Stimulated activated naive CD8-positive, alpha-beta T cell treated with anti-CD3 and anti-CD28 coated beads, Interleukin-15, Interleukin-2, amounts not matched to agents 100 U/mL and 50 U/mL, for 24 hours (primary cell): ENCODE measurements at regions not wholly inside any gene's neighbourhood (a gene's known extent, or its start where the extent isn't known, plus 50 kb on each side); places are given as distances from the start of the nearest gene placed in this dataset.
"Not testable (repeated sequence)": the region's sequence is repeated elsewhere in the genome, so short reads cannot be mapped to it uniquely, and the experiment has no call there.

Source experiments
- ATAC-seq: fragments of 150-1000 bp; cut with Tn5 transposase; one replicate; pipeline ENCODE4 v1.10.0; 2021
- DNase-seq: peaks from one replicate; pipeline ENCODE4 v3.0.0; 2021

DNA sequence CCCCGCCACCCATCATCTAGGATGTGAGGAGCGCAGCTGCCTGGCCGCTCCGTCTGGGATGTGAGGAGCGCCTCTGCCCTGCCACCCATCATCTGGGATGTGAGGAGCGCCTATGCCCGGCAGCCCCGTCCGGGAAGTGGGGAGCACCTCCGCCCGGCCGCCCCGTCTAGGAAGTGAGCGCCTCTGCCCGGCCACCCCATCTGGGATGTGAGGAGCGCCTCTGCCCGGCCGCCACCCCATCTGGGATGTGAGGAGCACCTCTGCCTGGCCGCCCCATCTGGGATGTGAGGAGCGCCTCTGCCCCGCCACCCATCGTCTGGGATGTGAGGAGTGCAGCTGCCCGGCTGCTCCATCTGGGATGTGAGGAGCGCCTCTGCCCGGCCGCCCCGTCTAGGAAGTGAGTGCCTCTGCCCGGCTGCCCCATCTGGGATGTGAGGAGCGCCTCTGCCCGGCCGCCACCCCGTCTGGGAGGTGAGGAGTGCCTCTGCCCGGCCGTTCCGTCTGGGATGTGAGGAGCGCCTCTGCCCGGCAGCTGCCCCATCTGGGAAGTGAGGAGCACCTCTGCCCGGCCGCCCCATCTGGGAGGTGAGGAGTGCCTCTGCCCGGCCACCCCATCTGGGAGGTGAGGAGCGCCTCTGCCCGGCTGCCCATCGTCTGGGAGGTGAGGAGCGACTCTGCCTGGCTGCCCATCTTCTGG, 1086.5 kb downstream of the TYW1 start:
- not testable (repeated sequence) for DNase-seq, ATAC-seq

DNA sequence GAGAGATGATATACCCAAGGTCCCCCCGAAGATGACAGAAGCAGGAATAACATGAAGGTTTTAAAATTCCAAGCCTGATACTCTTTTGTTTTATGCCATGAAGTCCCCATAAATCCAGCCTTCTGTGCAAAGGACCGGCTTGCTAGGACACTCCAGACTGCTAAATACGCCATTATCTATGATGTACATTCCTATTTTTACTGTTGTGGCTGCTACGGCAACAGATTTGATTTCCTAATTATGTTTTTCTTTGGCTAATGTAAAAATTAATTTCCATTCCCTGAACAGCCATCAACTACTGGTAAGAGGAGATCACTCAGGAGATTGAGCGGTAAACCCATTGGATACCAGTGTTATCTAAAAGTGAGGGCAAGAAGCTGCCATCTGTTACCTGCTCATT, 1090.8 kb downstream of the TYW1 start:
- ATAC-seq (no peak), DNase-seq (no peak)

DNA sequence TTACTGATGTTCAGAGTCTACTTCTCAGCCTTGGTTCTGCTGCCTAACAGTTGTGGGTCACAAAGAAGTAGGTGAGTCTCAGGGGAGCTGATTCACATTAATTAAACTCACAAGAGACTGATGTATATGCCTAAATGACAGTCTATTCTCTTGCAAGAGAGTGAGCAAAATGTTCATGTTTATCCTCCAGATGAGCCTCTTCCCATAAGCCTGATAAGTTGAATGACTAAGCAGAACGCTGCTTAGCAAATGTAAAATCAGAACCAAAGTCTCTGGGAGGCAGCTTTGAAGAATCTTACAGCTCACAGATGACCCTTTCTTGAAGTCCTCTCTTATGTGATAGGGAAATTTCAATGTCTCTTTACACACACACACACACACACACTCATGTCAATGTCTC, 1092.2 kb downstream of the TYW1 start:
- no peak for ATAC-seq

DNA sequence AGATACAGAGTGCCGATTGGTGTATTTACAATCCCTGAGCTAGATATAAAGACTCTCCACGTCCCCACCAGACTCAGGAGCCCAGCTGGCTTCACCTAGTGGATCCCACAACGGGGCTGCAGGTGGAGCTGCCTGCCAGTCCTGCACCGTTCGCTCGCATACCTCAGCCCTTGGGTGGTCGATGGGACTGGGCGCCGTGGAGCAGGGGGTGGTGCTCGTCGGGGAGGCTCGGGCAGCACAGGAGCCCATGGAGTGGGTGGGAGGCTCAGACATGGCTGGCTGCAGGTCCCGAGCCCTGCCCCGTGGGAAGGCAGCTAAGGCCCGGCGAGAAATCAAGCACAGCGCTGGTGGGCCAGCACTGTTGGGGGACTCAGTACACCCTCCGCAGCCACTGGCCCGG, 1093.6 kb downstream of the TYW1 start:
- not testable (repeated sequence) for ATAC-seq, DNase-seq

More for the DNA sequence above, 1092.2 kb downstream of the TYW1 start:
- no peak for DNase-seq

DNA sequence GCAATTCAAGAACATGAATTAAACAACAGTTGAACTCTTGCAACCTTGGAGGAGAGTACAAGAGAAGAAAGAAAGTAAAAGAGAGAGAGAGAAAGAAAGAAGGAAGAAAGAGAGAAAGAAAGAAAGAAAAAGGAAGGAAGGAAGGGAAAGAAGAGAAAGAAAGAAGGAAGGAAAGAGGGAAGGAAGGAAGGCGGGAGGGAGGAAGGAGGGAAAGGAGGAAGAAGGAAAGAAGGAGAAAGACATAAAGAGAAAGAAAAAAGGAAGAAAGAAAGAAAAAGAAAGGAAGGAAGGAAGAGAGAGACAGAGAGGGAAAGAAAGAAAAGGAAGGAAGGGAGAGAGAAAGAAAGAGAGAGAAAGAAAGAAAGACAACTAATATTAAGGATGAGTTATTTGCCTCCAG, 1106.7 kb downstream of the TYW1 start:
- no peak for DNase-seq

DNA sequence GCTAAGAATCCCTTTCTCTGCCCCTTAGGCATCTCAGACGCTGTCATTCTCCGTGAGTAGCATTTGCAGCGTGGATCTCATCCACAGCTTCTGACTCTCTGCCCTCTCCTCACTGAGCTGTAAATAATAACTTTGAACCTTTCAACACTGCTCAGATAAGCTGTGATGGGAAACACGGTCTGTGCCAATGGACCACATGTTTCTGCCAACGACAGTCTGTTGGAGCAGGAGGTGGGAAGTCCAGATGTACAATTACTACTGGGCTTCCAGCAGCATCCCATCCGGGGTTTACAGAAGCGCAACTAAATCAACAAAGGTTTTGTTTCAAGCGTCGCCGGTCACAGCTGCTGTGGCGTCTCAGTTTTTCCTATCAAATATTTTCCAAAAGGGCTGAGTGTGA, 1110.6 kb downstream of the TYW1 start:
- ATAC-seq (no peak), DNase-seq (no peak)

More for the DNA sequence above, 1106.7 kb downstream of the TYW1 start:
- no peak for ATAC-seq

DNA sequence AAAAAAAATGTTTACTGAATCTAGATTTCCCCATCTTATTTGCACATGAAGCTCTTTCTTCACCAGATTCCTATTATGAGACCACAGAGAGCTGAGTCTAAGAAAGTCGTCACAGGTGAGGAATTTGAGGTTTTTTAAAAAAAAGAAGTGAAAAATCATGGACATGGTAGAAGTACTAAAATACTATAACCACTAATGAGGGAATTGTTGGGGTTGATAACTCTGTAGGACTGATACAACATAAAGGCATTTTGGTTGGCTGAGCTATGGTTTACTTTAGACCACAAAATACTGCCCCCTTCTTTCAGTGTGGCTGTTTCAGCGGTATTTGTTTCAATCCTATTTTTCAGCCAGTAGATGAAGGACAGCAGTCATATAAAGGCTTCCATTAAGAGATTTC, 1111.3 kb downstream of the TYW1 start:
- DNase-seq (no peak), ATAC-seq (no peak)

DNA sequence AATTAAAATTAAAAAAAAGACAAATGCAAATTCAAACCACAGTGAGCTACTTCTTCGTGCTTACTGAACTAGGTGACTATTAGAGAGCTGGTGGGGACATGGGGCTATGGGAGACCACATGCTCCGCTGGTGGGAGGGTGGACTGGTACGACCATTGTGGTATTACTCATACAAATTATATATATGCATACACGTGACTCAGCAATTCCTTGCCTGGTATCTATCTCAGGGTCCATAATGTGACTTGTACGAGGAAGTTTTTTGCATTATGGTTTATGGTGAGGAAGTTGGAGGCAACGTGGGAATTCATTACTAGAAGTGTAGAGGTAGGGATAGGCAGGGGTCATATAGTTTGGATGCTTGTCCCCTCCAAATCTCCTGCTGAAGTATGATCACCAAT, 1112.7 kb downstream of the TYW1 start:
- ATAC-seq (no peak), DNase-seq (no peak)

DNA sequence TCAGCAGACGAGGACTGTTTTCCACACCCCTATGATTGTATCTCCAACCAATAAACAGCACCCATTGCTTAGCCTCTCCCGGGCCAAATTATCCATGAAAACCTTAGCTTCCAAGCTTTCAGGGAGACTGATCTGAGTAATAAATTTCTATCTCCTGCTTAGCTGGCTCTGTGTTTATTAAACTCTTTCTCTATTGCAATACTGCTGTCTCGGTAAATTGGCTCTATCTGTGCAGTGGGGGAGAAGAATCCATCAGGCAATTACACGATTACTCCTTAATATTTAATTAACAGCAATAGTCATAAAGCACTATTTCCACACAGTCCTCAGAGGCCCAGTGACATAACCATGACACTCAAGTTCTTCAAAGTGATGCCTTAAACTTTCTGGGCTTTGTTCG, 1122.8 kb downstream of the TYW1 start:
- DNase-seq, result no peak
- no peak for ATAC-seq

DNA sequence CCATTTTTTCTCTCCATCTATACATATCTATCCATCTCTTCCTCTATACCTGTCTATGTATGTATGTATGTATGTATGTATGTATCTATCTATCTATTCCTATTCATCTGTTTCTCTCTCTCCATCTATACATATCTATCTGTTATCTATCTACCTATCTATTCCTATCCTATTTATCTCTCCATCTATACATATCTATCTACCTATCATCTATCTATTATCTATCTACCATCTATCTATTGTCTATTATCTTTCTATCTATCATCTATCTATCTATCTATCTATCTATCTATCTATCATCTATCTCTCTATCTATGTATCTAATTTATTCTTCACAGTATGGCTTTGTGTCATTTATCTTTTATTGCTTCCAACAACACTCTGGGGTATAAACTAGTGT, 1124.4 kb downstream of the TYW1 start:
- ATAC-seq (no peak), DNase-seq (no peak)

DNA sequence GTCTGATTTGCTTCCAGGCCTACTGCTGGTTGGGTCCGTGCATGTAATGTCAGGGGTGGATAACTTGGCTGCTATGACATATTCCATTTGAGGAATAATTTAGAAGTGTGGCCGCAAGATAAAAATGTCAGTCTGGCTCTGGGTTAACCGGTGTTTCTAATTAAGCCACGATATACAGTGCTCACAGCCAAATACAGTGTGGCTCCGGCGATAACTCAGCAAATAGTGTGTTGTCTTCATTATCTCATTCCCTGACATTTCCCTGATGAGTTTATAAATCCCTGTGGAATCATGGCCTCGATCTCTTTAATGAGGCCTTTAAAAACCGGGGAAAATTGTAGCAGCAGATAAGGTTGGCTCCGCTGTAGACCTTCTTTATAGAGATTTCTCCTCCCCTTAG, 1125.0 kb downstream of the TYW1 start:
- no peak for ATAC-seq
- DNase-seq, result no peak

DNA sequence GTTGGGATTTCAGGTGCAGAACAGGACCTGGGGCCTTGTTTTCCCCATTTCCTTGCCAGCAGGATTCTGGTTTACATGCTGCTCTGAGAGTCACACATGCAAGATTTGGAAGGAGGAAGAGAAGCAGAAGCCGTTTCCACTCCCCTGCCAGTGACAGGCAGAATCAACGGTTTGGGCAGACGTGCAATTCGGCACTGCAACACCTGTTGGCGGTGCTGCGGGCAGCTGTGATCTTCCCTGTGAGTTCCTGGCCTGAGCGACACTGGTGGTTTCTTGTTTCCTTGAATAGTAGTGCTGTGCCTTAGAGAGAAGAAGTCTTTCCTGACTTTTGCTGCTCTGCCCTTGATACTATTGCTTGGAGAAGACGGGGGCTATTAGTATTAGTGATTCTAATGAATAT, 1126.2 kb downstream of the TYW1 start:
- no peak for ATAC-seq

DNA sequence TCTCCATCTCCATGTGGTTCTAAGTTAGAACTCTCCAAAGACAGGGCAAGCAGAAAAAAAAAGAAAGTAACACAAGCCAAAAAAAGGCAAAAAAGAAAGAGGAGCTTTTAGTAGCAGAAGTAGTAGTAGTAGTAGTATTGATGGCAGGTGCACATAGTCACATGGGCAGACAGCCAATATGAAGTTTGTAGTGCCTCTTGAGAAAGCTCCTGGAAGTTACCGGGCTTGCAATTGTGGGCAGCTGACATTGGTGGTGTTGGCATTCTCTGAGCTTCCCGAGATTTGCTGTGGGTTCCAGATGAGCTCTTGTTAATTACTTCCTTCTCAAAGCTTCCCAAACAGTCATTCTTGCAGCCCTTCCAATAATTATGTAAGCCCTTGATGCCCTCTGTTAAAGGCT, 1128.5 kb downstream of the TYW1 start:
- DNase-seq, result no peak
- no peak for ATAC-seq

More for the DNA sequence above, 1126.2 kb downstream of the TYW1 start:
- no peak for DNase-seq

DNA sequence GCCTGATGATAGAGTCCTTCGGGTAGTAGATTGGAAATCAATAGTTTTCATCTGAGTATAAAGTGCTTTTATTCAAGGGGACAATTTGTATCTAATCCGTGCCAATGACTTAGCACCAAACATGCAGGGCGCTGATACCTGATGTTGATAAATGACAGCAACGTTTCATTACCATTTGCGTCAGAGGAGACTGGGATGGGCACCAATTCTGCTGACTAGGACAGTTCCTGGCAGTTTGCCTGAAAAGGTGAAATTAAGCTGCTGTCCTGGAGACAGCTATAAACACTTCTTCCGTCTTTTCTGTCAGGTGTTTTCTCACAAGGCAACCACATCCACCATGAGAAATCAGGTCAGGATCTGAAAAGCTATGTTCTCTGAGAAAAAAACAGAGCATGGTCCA, 1136.4 kb downstream of the TYW1 start:
- no peak for ATAC-seq

DNA sequence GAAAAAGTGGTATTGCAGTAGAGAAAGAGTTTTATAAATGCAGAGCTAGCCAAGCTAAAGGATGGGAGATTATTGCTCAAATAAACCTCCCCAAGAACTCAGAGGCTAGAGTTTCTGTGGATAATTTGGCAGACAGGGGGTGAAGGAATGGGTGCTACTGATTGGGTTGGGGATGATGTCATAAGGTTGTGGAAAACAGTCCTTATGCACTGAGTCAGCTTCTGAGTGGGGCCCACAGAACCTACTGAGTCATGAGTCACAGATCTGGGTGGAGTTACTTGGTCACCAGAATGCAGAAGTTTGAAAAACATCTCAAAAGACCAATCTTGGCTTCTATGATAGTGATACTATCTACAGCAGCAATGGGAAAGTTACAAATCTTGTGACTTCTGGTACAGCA, 1146.7 kb downstream of the TYW1 start:
- DNase-seq (no peak), ATAC-seq (no peak)

More for the DNA sequence above, 1136.4 kb downstream of the TYW1 start:
- no peak for DNase-seq

DNA sequence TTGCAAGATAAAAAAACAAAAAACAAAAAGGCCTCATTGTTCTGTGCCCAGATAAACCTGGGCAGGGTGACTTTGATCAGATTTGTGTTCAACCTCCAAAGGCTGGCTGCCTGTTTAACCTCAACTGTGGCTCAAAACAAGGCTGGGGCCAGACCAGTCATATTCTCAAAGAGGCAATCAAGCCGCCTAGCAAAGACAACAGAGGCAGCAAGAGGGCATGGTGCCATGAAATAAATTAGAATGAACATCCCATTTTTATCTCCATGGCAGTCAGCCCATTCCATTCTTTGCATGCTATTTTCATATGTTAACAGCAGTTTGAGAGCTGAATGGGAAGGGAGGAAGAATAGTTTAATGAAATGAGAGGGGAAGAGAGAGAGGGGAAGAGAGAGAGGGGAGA, 1150.3 kb downstream of the TYW1 start:
- ATAC-seq (no peak), DNase-seq (no peak)

DNA sequence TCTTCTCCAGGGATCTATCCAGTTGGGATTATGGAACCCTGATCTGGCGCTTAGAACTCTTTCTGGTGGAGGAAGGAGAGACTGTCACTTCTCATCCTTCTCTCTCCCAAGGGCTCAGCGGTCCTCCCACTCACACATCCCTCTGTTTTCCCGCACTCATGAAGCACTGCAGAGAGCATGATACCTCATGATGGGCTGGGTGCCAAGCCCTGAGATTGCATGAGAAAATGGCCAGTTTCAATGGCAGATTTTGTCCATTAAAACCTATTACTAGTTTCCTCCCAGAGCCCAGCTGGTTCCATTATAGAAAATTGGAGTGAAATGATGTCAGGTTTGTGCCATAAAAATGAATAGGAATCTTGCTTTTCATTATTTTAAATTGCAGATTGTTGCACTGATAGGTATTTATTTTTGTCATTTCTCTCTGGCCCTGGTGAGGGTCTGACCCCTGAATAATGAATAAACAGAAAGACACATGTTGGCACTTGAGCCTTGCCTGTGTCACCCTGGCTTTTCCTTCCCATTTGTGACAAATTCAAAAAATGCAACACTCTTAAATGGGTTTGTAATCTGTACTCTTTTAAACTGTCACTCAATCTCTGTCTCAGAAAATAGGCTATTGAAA, 1151.1 kb downstream of the TYW1 start:
- no peak for DNase-seq
- no peak for ATAC-seq

DNA sequence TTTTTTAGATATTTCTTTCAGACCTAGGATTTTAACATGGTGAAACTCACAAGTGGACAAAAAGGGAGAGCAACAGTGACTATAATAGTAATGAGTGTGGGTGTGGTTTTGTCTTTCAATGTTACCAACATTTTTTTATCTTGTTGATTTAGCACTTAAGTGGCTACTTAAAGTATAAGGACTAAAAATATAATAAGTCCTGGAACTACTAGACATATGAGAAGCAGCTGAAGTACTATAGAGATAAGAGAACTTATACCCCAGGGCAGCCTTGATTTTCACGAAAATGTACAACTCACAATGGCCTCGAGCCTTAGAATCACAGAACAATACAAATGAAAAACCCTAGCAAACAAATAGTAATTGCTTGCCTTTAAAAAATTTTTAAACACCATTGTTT, 1151.8 kb downstream of the TYW1 start:
- no peak for ATAC-seq
- DNase-seq, result no peak

DNA sequence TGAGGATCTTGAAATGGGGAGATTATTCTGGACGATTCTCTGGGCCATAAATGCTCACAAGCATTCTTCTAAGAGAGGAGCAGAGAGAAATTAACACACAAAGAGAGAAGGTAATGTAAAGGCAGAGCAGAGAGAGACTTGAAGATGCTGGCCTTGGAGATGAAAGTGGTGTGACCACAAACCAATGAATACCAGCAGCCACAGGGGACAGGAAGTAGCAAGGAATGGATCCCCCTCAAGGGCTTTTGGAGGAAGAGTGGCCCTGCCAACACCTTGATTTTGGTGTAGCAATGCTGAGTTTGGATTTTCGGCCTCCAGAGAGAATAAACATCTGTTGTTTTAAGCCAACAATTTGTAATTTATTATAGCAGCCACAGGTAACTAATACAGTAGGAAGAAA, 1155.6 kb downstream of the TYW1 start:
- ATAC-seq, result no peak
- DNase-seq, result no peak

DNA sequence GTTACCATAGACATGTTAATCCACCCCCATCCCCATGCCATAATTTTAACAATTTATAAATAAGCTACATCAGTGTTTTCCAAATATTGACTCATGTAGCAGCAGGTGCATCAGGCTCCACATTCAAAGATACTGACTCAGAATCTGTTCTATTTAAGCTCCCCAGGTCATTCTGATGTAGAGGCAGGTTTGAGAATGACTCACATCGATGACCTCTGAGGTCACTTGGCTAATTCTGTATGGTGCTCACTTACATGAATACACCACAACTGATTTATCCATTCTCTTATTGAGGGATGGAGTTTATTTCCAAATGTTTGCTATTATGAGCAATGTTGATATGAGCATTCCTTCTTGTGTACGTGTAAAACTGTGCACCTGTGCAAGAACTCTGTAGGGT, 1159.0 kb downstream of the TYW1 start:
- no peak for DNase-seq

DNA sequence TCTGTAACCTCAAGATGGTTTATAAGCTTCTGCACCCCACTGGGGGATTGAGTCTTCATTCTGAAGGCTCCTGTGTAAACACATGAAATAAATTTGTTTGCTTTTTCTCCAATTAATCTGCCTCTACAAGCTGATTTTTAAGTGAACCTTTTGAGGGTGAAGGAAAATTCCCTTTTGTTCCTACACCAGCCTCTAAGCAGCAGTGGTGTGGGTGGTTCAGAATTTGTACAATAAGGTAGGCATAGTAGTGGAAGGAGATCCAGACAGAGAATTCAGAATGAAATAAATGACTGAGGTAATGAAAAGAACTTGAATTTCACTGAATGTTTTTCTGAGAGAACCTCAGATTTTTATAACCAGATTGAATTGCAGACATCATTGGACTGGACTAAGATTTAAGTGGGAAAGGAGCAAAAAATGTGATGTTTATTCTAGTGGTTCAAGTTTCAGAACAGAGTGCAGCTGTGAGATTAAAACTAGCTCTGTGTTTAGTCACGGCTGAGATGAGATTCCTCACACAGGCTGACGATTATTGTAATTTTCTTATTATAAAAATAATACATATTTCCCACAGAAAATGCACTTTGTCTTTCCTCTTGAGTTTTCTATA, 1162.2 kb downstream of the TYW1 start:
- no peak for DNase-seq
- no peak for ATAC-seq

More for the DNA sequence above, 1159.0 kb downstream of the TYW1 start:
- no peak for ATAC-seq

DNA sequence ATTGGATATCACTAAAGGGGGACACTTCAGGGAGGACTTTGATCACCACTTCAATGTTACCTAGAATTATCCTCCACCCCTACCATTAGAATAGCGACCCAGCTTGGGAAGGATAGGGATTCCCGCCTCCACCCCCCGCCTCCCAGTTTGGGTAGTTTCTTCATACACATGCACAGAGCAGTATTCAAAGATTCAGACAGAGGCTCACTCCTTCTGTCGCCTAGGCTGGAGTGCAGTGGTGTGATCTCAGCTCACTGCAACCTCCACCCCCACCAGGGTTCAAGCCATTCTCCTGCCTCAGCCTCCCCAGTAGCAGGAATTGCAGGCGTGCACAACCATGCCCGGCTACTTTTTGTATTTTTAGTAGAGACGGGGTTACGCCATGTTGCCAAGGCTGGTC, 1166.1 kb downstream of the TYW1 start:
- DNase-seq, result no peak
- ATAC-seq, result no peak

DNA sequence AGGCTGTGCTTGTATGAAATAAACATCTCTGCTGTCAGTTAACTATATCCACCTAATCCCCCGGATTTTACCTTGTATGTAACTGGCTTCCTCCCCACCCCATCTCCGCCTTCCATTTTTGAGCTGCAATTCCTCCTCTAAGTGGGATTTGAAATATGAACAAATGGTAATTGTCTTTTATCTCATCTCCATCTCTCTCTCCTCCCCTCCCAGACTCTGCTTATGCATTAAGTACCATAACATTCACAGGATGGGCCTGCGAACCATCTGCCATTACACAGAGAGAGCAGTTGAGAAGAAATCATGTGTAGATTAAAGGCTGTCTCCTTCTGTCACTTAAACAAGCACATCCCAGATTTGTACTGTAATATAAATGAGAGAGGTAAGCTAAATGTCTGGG, 1169.9 kb downstream of the TYW1 start:
- no peak for ATAC-seq

DNA sequence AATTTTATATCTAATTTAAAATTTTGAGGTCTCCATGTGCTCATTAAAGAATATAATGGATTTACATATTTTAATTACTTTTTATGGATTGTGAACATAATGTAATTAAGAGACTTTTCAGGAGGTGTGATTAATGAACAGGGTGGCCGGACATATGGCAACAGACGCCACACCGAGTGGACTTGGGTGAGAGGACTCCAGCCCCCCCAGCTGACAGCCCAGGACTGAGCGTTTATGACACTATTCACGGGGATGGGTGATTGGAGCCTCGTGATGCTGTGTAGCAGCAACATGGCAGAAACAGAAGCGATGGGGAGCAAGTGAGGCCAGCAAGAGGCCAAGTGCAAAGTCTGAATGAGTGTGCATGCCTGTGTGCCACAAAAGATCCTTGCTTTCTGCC, 1176.9 kb downstream of the TYW1 start:
- ATAC-seq (no peak), DNase-seq (no peak)

More for the DNA sequence above, 1169.9 kb downstream of the TYW1 start:
- no peak for DNase-seq
